HCT116 (cell line): ENCODE measurements at regions not wholly inside any gene's neighbourhood (a gene's known extent, or its start where the extent isn't known, plus 50 kb on each side); places are given as distances from the start of the nearest gene placed in this dataset.

Experiments
- CEBPB ChIP-seq: IDR thresholded peaks from 2 replicates; pipeline ENCODE4 v1.6.1; 2012; ENCODE audit warnings: low read depth
- EZH2 ChIP-seq: fragments of 200-600 bp; sonication (generic); IDR thresholded peaks from 2 replicates; pipeline ENCODE4 v1.6.1; 2017; ENCODE audit warnings: antibody characterized with exemption, mixed run types
- EZH2phosphoT487 ChIP-seq: fragments of 200-600 bp; IDR thresholded peaks from 2 replicates; pipeline ENCODE4 v1.6.1; 2018; ENCODE audit warnings: antibody characterized with exemption, borderline replicate concordance
- POLR2A ChIP-seq: IDR thresholded peaks from 2 replicates; pipeline ENCODE4 v1.7.0; 2011; ENCODE audit warnings: borderline replicate concordance; ENCODE audit not compliant: insufficient read depth, insufficient read length; ENCODE audit errors: extremely low read depth
- POLR2AphosphoS5 ChIP-seq: IDR thresholded peaks from 2 replicates; pipeline ENCODE4 v1.6.1; 2011; ENCODE audit warnings: mild to moderate bottlenecking, low read depth, low read length, moderate library complexity
- SIN3A ChIP-seq: IDR thresholded peaks from 2 replicates; pipeline ENCODE4 v1.6.1; 2012; ENCODE audit warnings: low read depth
- TCF7L2 ChIP-seq: IDR thresholded peaks from 2 replicates; pipeline ENCODE4 v1.7.0; 2011; ENCODE audit warnings: borderline replicate concordance, inconsistent platforms; ENCODE audit not compliant: insufficient read depth, insufficient read length; ENCODE audit errors: extremely low read depth
- YY1 ChIP-seq: IDR thresholded peaks from 2 replicates; pipeline ENCODE4 v1.6.1; 2011; ENCODE audit warnings: low read length, low read depth, moderate library complexity, mild to moderate bottlenecking; ENCODE audit not compliant: insufficient replicate concordance; ENCODE audit errors: extremely low read depth
- ZNF274 ChIP-seq: fragments of 200-500 bp; sonication (Bioruptor generic); IDR thresholded peaks from 2 replicates; pipeline ENCODE4 v1.6.1; 2014; ENCODE audit warnings: mild to moderate bottlenecking, low read depth, low read length, inconsistent platforms
- TF ChIP-seq, protein P1 (sequence below): IDR thresholded peaks from 2 replicates; pipeline ENCODE4 v1.6.1; 2012
- TF ChIP-seq, protein P2 (sequence below), 3 experiments: fragments of 200-600 bp in 1 of 3; sonication (generic) in 1 of 3; IDR thresholded peaks in 2 of 3; conservative IDR thresholded peaks in 1 of 3; 2 replicates each; pipeline ENCODE4 v1.5.1; 2012 to 2017; ENCODE audit warnings: low read depth in 2 of 3, low read length in 2 of 3, antibody characterized with exemption in 1 of 3, borderline replicate concordance in 1 of 3, control low read depth in 1 of 3, mild to moderate bottlenecking in 1 of 3, mixed read lengths in 1 of 3, mixed run types in 1 of 3, moderate library complexity in 1 of 3; ENCODE audit not compliant: insufficient read depth in 1 of 3
- TF ChIP-seq, protein P3 (sequence below): IDR thresholded peaks from 2 replicates; pipeline ENCODE4 v1.6.1; 2011; ENCODE audit warnings: mild to moderate bottlenecking, low read length, moderate library complexity; ENCODE audit not compliant: insufficient replicate concordance; ENCODE audit errors: extremely low read depth
- TF ChIP-seq, protein P4 (sequence below): IDR thresholded peaks from 2 replicates; pipeline ENCODE4 v1.6.1; 2012; ENCODE audit warnings: low read depth

DNA sequence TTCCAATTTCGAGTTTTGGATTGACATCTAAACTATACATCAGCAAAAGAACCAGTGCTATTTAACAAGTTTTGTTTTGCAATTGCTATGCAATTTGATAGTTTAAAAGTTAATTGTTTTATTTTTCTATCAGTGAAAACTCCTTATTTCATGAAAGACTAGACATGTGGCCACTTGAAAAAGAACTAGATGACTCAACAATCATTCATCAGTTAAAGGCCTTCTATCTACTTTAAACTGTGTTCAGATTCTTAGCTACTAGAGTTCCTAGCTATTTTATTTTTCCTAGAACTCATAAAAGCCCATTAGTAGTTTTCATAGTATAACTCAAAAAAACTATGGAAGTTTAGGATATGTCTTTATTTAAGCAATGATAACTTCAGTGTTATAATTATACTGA is 104.6 kb upstream of the LSM8 start:
- TF ChIP-seq, protein P1, sequence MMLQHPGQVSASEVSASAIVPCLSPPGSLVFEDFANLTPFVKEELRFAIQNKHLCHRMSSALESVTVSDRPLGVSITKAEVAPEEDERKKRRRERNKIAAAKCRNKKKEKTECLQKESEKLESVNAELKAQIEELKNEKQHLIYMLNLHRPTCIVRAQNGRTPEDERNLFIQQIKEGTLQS = no peak
- TF ChIP-seq, protein P2, sequence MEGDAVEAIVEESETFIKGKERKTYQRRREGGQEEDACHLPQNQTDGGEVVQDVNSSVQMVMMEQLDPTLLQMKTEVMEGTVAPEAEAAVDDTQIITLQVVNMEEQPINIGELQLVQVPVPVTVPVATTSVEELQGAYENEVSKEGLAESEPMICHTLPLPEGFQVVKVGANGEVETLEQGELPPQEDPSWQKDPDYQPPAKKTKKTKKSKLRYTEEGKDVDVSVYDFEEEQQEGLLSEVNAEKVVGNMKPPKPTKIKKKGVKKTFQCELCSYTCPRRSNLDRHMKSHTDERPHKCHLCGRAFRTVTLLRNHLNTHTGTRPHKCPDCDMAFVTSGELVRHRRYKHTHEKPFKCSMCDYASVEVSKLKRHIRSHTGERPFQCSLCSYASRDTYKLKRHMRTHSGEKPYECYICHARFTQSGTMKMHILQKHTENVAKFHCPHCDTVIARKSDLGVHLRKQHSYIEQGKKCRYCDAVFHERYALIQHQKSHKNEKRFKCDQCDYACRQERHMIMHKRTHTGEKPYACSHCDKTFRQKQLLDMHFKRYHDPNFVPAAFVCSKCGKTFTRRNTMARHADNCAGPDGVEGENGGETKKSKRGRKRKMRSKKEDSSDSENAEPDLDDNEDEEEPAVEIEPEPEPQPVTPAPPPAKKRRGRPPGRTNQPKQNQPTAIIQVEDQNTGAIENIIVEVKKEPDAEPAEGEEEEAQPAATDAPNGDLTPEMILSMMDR (IDR thresholded peaks at IDR 0.05 in 2 of 3, conservative IDR thresholded peaks at IDR 0.05 in 1 of 3; ENCODE audit: borderline replicate concordance in 1 of 3, insufficient read depth in 1 of 3, low read depth in 2 of 3, low read length in 2 of 3) = no peak
- TF ChIP-seq, protein P3, sequence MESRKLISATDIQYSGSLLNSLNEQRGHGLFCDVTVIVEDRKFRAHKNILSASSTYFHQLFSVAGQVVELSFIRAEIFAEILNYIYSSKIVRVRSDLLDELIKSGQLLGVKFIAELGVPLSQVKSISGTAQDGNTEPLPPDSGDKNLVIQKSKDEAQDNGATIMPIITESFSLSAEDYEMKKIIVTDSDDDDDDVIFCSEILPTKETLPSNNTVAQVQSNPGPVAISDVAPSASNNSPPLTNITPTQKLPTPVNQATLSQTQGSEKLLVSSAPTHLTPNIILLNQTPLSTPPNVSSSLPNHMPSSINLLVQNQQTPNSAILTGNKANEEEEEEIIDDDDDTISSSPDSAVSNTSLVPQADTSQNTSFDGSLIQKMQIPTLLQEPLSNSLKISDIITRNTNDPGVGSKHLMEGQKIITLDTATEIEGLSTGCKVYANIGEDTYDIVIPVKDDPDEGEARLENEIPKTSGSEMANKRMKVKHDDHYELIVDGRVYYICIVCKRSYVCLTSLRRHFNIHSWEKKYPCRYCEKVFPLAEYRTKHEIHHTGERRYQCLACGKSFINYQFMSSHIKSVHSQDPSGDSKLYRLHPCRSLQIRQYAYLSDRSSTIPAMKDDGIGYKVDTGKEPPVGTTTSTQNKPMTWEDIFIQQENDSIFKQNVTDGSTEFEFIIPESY = no peak
- TF ChIP-seq POLR2A (no peak), ZNF274 (no peak), POLR2AphosphoS5 (no peak), CEBPB (no peak), YY1 (no peak), EZH2 (no peak), EZH2phosphoT487 (no peak), TCF7L2 (no peak), SIN3A (no peak)
- TF ChIP-seq, protein P4, sequence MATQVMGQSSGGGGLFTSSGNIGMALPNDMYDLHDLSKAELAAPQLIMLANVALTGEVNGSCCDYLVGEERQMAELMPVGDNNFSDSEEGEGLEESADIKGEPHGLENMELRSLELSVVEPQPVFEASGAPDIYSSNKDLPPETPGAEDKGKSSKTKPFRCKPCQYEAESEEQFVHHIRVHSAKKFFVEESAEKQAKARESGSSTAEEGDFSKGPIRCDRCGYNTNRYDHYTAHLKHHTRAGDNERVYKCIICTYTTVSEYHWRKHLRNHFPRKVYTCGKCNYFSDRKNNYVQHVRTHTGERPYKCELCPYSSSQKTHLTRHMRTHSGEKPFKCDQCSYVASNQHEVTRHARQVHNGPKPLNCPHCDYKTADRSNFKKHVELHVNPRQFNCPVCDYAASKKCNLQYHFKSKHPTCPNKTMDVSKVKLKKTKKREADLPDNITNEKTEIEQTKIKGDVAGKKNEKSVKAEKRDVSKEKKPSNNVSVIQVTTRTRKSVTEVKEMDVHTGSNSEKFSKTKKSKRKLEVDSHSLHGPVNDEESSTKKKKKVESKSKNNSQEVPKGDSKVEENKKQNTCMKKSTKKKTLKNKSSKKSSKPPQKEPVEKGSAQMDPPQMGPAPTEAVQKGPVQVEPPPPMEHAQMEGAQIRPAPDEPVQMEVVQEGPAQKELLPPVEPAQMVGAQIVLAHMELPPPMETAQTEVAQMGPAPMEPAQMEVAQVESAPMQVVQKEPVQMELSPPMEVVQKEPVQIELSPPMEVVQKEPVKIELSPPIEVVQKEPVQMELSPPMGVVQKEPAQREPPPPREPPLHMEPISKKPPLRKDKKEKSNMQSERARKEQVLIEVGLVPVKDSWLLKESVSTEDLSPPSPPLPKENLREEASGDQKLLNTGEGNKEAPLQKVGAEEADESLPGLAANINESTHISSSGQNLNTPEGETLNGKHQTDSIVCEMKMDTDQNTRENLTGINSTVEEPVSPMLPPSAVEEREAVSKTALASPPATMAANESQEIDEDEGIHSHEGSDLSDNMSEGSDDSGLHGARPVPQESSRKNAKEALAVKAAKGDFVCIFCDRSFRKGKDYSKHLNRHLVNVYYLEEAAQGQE = no peak
